Dermis blood vessel endothelial cell (primary cell): ENCODE measurements at regions not wholly inside any gene's neighbourhood (a gene's known extent, or its start where the extent isn't known, plus 50 kb on each side); places are given as distances from the start of the nearest gene placed in this dataset.
"Not testable (repeated sequence)": the region's sequence is repeated elsewhere in the genome, so short reads cannot be mapped to it uniquely, and the experiment has no call there.

Experiments used
- DNase-seq: peaks from one replicate; pipeline ENCODE4 v3.0.0; 2010

GRCh38 chr1:215287362-215287761 is 204.8 kb downstream of the KCNK2 start:
- no peak for DNase-seq

GRCh38 chr1:215290018-215290417 is 207.5 kb downstream of the KCNK2 start:
- DNase-seq, result no peak

- DNase-seq, result no peak
These were observed 210.4 kb downstream of the KCNK2 start for GRCh38 chr1:215292932-215293331.

- DNase-seq, result no peak
These were observed 223.9 kb downstream of the KCNK2 start for GRCh38 chr1:215306426-215306825.

- DNase-seq, result no peak
These were observed 239.3 kb downstream of the KCNK2 start for GRCh38 chr1:215321802-215322201.

GRCh38 chr1:215323992-215324391 is 241.5 kb downstream of the KCNK2 start:
- not testable (repeated sequence) for DNase-seq

- no peak for DNase-seq
These were observed 236.7 kb upstream of the KCTD3 start for GRCh38 chr1:215330426-215330825.

GRCh38 chr1:215344539-215344938 is 222.6 kb upstream of the KCTD3 start:
- no peak for DNase-seq

- no peak for DNase-seq
These were observed 221.9 kb upstream of the KCTD3 start for GRCh38 chr1:215345208-215345607.

GRCh38 chr1:215345766-215346165 is 221.3 kb upstream of the KCTD3 start:
- DNase-seq, result no peak

GRCh38 chr1:215357901-215358300 is 209.2 kb upstream of the KCTD3 start:
- DNase-seq, result no peak

GRCh38 chr1:215358356-215358755 is 208.7 kb upstream of the KCTD3 start:
- no peak for DNase-seq

- DNase-seq, result no peak
These were observed 207.1 kb upstream of the KCTD3 start for GRCh38 chr1:215360031-215360430.

- no peak for DNase-seq
These were observed 206.3 kb upstream of the KCTD3 start for GRCh38 chr1:215360758-215361157.

GRCh38 chr1:215375381-215375780 is 191.7 kb upstream of the KCTD3 start:
- no peak for DNase-seq

GRCh38 chr1:215376544-215377264 is 190.4 kb upstream of the KCTD3 start:
- no peak for DNase-seq

GRCh38 chr1:215377746-215378145 is 189.4 kb upstream of the KCTD3 start:
- DNase-seq, result no peak

- no peak for DNase-seq
These were observed 186.5 kb upstream of the KCTD3 start for GRCh38 chr1:215380566-215380965.

- peak; percentile 64 for DNase-seq
These were observed 173.6 kb upstream of the KCTD3 start for GRCh38 chr1:215393476-215393875.

- no peak for DNase-seq
These were observed 172.8 kb upstream of the KCTD3 start for GRCh38 chr1:215394084-215394991.

GRCh38 chr1:215397106-215397505 is 170.0 kb upstream of the KCTD3 start:
- DNase-seq, result no peak

GRCh38 chr1:215397843-215398242 is 169.3 kb upstream of the KCTD3 start:
- no peak for DNase-seq

GRCh38 chr1:215399787-215400186 is 167.3 kb upstream of the KCTD3 start:
- no peak for DNase-seq

GRCh38 chr1:215400741-215401140 is 166.4 kb upstream of the KCTD3 start:
- DNase-seq, result no peak
